DND-41 (cell line): ENCODE measurements at regions not wholly inside any gene's neighbourhood (a gene's known extent, or its start where the extent isn't known, plus 50 kb on each side); places are given as distances from the start of the nearest gene placed in this dataset.
"Not testable (repeated sequence)": the region's sequence is repeated elsewhere in the genome, so short reads cannot be mapped to it uniquely, and the experiment has no call there.

Experiments used
- ATAC-seq: fragments of 200-7000 bp; cut with Tn5 transposase; 3 replicates; pipeline ENCODE4 v1.9.1; 2021; ENCODE audit warnings: low read depth; ENCODE audit not compliant: insufficient read depth
- DNase-seq: peaks from one replicate; pipeline ENCODE4 v3.0.0-alpha.2; 2020
- H2AFZ ChIP-seq: 2 replicates; pipeline ENCODE4 v1.6.0; 2012; ENCODE audit warnings: low read depth, low read length
- H3K27ac ChIP-seq: 2 replicates; pipeline ENCODE4 v1.5.1; 2012; ENCODE audit warnings: low read length, inconsistent platforms
- H3K27me3 ChIP-seq: fragments of 200-600 bp; sonication (generic); 2 replicates; pipeline ENCODE4 v1.6.0; 2012; ENCODE audit warnings: low read length, mild to moderate bottlenecking, inconsistent platforms; ENCODE audit not compliant: insufficient read depth, poor library complexity
- H3K36me3 ChIP-seq: 2 replicates; pipeline ENCODE4 v1.5.1; 2012; ENCODE audit warnings: low read length, inconsistent platforms; ENCODE audit not compliant: insufficient read depth
- H3K4me1 ChIP-seq: 2 replicates; pipeline ENCODE4 v1.5.1; 2012; ENCODE audit warnings: mild to moderate bottlenecking, low read length; ENCODE audit not compliant: insufficient read depth
- H3K4me2 ChIP-seq: 2 replicates; pipeline ENCODE4 v1.6.0; 2012; ENCODE audit warnings: mild to moderate bottlenecking, moderate library complexity, low read length, inconsistent platforms; ENCODE audit not compliant: insufficient read depth
- H3K4me3 ChIP-seq, 2 experiments: fragments of 200-600 bp in 1 of 2; shearing (Covaris generic) in 1 of 2; 2 replicates each; pipeline ENCODE4 v1.5.1; 2012 to 2016; ENCODE audit warnings: inconsistent platforms in 2 of 2, low read length in 2 of 2, mild to moderate bottlenecking in 2 of 2, low read depth in 1 of 2, moderate library complexity in 1 of 2
- H3K79me2 ChIP-seq: 2 replicates; pipeline ENCODE4 v1.6.0; 2012; ENCODE audit warnings: low read length, inconsistent platforms; ENCODE audit not compliant: insufficient read depth
- H3K9ac ChIP-seq: 2 replicates; pipeline ENCODE4 v1.6.0; 2012; ENCODE audit warnings: low read depth, mild to moderate bottlenecking, inconsistent platforms, low read length, moderate library complexity
- H3K9me3 ChIP-seq: 2 replicates; pipeline ENCODE4 v1.5.1; 2012; ENCODE audit warnings: low read length, moderate library complexity, mild to moderate bottlenecking, inconsistent platforms; ENCODE audit not compliant: insufficient read depth, severe bottlenecking
- H4K20me1 ChIP-seq: 2 replicates; pipeline ENCODE4 v1.6.0; 2012; ENCODE audit warnings: low read length; ENCODE audit not compliant: insufficient read depth
- CTCF ChIP-seq: IDR thresholded peaks from 2 replicates; pipeline ENCODE4 v1.5.1; 2012; ENCODE audit warnings: borderline replicate concordance, low read length, moderate library complexity, mild to moderate bottlenecking; ENCODE audit not compliant: poor library complexity, severe bottlenecking; ENCODE audit errors: extremely low read depth
- EZH2 ChIP-seq: IDR thresholded peaks from 3 replicates; pipeline ENCODE4 v1.6.1; 2012; ENCODE audit warnings: borderline replicate concordance, low read depth, mild to moderate bottlenecking, moderate library complexity, low read length, inconsistent platforms; ENCODE audit not compliant: severe bottlenecking

DNA sequence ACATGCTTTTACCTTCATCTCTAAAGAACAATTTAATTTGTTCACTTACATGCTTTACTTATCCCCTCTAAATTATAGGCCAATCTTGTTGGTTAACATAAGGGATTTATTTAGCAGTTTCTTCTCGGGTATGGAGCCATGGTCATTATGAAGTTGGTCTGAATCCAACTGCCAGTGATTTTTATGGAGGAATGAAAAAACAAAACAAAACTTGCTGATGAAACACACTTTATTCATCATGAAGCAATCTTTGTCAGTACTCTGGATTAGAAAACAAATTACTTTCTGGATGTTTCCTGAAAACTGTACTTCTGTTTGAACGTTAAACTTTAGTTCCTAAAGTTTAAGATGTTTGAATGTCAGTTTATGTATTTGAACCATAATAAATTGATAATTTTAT is 715.8 kb downstream of the KLHL13 start:
- H3K4me1 ChIP-seq: no peaks in the 10 kb centered on the region
- no peak overlapping the region for H3K9ac ChIP-seq
- no peaks in the 10 kb centered on the region for H3K79me2 ChIP-seq
- no peak for ATAC-seq
- TF ChIP-seq CTCF: no peak
- no peak for TF ChIP-seq EZH2
- no peak for DNase-seq
- H3K9me3 ChIP-seq: no peaks in the 10 kb centered on the region
- H4K20me1 ChIP-seq: no peaks in the 10 kb centered on the region
- no peaks in the 10 kb centered on the region for H3K27me3 ChIP-seq
- H3K4me2 ChIP-seq: no peak overlapping the region
- no peaks in the 10 kb centered on the region for H3K36me3 ChIP-seq
- H2AFZ ChIP-seq: no peak overlapping the region
- H3K4me3 ChIP-seq: no peak overlapping the region
- no peak overlapping the region for H3K27ac ChIP-seq

DNA sequence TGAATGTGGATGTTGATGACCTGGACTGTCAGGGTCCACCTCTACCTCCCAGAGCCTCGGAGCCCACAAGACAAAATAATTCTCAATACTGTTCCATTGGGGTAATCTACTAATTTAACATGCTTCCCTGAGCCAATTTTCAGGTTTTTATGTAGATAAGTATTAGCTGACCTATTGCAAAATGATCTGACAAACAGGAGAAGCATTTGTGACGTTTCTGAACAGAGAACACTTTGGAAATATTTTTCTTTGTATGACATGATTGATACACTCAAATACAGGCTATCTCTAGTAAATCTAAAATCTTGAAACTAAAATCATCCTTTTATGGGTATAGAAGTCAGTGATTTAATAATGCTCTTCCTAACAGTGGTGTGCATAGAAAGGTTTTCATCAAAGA is 716.6 kb downstream of the KLHL13 start:
- ATAC-seq: no peak

GRCh38 chrX:117397844-117398243 is 718.8 kb downstream of the KLHL13 start:
- Histone ChIP-seq H2AFZ (no peak overlapping the region), H3K4me1 (no peaks in the 10 kb centered on the region), H3K4me2 (no peak overlapping the region), H3K36me3 (no peaks in the 10 kb centered on the region), H3K27ac (no peak overlapping the region), H4K20me1 (no peaks in the 10 kb centered on the region), H3K27me3 (no peaks in the 10 kb centered on the region), H3K79me2 (no peaks in the 10 kb centered on the region), H3K9me3 (no peaks in the 10 kb centered on the region), H3K4me3 (no peak overlapping the region), H3K9ac (no peak overlapping the region)
- DNase-seq: no peak
- TF ChIP-seq EZH2 (no peak), CTCF (no peak)
- no peak for ATAC-seq

More for the DNA sequence above, 716.6 kb downstream of the KLHL13 start:
- no peaks in the 10 kb centered on the region for H3K27me3 ChIP-seq
- no peak for DNase-seq
- TF ChIP-seq EZH2: no peak
- no peak for TF ChIP-seq CTCF
- H3K4me2 ChIP-seq: no peak overlapping the region
- H3K9me3 ChIP-seq: no peaks in the 10 kb centered on the region
- no peaks in the 10 kb centered on the region for H3K79me2 ChIP-seq
- no peak overlapping the region for H2AFZ ChIP-seq
- no peak overlapping the region for H3K9ac ChIP-seq
- H3K36me3 ChIP-seq: no peaks in the 10 kb centered on the region
- H4K20me1 ChIP-seq: no peaks in the 10 kb centered on the region
- no peak overlapping the region for H3K4me3 ChIP-seq
- no peaks in the 10 kb centered on the region for H3K4me1 ChIP-seq
- no peak overlapping the region for H3K27ac ChIP-seq

- not testable (repeated sequence) for H3K4me1 ChIP-seq, H3K4me3 ChIP-seq, ATAC-seq, DNase-seq, H3K9ac ChIP-seq, H3K36me3 ChIP-seq, H3K79me2 ChIP-seq, H4K20me1 ChIP-seq, H3K27me3 ChIP-seq, H2AFZ ChIP-seq, H3K9me3 ChIP-seq, H3K27ac ChIP-seq, H3K4me2 ChIP-seq
Measured at GRCh38 chrX:117394506-117395070, 722.0 kb downstream of the KLHL13 start.

GRCh38 chrX:117392360-117392759 is 724.2 kb downstream of the KLHL13 start:
- not testable (repeated sequence) for H3K9me3 ChIP-seq, DNase-seq, H3K27me3 ChIP-seq, H3K27ac ChIP-seq, H3K4me1 ChIP-seq, ATAC-seq, H3K4me3 ChIP-seq, H2AFZ ChIP-seq, H3K79me2 ChIP-seq, H4K20me1 ChIP-seq, H3K36me3 ChIP-seq, H3K9ac ChIP-seq, H3K4me2 ChIP-seq
